GM21367 (cell line): ENCODE measurements at regions not wholly inside any gene's neighbourhood (a gene's known extent, or its start where the extent isn't known, plus 50 kb on each side); places are given as distances from the start of the nearest gene placed in this dataset.

ENCODE experiments used
- ATAC-seq: cut with Tn5 transposase; IDR thresholded peaks from one replicate; pipeline ENCODE4 v1.9.1; 2021; ENCODE audit not compliant: unreplicated experiment

DNA sequence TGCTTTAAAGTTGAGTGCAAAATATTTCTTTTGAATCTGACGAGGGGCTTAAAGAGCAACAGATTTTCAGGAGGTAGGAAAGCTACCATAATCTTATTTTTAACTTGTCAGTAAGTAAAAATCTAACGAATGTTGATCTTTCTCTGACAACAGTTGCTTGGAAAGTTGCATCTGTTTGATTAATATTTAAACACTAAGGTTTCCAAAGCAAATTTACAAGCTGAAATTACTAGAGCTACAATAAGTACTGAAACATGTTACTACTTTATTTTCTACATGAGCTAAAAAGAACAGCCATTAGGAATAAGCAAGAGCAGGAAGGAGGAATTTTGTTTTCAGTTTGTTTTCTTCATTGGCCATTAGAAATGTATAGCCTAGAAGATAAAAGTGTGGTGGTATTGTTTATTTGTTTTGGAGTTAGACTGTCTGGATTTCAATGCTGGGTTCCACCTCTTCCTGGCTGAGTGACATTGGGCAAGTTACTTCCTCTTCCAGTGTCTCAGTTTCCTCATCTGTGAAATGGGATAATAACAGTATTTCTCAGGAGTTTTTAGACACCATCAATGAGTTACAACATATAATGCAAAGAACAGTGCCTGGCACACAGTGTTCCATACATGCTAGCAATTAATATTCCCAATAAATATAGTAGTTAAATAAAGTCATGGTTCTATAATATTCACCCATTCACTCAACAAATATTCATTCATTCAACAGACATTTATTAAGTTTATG is 87.9 kb upstream of the FLRT2 start:
- ATAC-seq = no peak

GRCh38 chr14:85442996-85443395 is 86.9 kb upstream of the FLRT2 start:
- no peak for ATAC-seq

DNA sequence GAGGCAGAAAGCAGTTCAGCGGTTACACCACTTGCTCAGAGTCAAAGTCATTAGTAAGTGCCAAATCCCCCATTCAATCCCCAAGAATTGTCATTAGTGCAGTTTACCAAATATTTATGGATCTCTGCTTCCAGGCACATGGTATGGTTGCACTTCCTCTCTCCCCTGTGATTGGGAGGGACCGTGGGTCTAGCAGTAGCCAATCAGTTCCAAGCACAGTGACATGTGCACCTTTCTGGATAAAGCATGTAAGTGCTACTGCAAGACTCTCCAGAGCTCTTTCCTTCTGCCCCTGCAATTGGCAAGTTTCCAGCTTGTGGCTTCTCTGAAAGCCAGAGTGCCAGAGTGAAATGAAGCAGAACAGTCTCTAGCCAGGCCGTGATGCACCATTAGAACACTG is 85.3 kb upstream of the FLRT2 start:
- ATAC-seq = no peak

DNA sequence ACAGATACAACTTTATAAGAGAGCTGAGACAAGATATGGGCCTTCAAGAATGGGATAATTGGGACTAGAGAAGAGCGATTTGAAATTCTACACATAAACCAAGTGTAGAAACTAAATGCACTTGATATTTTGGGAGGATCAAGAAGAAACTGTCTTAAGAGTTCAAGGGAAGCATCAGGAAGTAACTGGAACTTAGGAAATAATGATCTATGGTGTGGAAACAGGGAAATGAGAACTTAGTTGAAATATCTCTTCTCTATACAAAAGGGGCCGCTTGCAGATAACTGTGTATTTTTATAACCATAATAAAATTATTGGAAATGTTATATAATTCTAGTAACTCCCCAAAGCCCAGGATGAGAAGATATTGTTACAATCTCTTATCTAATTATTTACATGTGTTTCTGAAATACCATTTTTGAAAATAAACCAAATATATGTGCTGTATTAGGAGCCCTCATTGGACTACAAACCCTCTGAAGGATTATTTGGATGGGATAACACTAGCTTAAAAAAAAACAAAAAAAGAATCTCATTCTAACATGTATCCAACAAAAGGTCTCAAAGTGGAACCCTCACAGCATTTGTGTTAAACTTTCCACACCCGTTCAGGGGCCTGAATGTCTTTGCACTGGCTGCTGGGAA is 84.7 kb upstream of the FLRT2 start:
- ATAC-seq = no peak

- ATAC-seq = no peak
Observed at GRCh38 chr14:85447883-85448282, 82.1 kb upstream of the FLRT2 start.

GRCh38 chr14:85451421-85451820 is 78.5 kb upstream of the FLRT2 start:
- ATAC-seq = no peak

DNA sequence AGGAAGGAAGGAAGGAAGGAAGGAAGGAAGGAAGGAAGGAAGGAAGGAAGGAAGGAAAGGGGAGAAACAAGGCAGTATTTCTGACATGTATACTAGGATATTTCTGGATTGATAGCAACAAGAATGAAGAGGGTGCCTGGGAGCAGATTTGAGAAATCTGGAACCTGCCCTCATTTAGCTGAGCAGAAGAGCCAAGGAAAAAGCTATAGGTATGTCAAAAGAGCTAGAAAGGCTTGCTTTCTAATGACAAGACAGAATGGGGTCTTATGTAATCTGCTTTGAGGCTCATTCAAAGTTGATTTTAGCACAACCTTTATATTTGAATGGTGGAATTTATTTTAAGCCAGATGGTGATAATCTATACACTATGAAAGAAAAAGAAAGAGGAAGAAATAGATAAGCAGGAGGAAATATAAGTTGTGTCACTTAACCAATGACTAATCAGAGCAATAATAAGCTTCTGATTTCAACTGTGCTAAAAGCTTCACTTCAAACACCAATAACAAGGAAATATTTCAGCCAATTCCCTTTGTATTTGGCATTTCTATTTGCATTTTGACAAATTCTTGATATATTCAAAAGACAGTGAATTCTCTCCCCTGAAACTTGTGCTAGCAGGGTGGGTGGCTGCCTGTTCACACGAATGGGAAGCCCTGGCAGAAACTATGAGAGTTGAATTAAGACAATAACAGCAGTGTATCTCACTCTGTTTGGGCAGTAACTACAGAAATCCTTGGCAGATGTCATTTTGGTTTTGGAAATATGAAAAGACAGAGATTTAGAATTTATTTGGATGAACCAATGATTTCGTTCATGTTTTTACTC is 76.3 kb upstream of the FLRT2 start:
- no peak for ATAC-seq

DNA sequence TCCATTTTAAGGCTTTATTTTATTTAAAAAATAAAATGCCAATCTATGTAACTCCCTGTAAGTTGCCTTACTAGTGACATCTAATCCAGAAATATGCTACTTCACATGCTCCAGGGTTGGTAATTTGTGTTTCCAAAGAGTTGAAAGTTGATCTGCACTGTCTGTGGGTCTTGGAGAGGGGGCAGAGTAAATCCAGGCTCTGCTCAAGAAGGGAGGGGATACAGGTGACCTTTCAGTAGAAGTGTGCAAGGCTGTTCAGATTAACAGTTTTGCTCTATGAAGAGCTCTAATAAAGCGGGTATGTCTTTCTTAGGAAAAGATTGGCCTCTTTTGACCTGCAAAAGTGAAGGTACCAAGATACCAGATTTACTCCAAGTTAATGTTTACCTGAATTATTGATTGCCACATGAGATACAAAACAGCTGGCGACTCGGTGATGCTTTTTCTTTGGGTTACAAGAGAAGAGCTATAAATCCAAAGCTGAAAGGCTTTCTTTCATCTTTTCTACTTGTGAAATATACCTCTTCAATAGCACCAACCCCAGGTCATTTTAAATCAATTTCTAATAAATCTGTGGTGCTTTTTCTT is 75.6 kb upstream of the FLRT2 start:
- no peak for ATAC-seq

DNA sequence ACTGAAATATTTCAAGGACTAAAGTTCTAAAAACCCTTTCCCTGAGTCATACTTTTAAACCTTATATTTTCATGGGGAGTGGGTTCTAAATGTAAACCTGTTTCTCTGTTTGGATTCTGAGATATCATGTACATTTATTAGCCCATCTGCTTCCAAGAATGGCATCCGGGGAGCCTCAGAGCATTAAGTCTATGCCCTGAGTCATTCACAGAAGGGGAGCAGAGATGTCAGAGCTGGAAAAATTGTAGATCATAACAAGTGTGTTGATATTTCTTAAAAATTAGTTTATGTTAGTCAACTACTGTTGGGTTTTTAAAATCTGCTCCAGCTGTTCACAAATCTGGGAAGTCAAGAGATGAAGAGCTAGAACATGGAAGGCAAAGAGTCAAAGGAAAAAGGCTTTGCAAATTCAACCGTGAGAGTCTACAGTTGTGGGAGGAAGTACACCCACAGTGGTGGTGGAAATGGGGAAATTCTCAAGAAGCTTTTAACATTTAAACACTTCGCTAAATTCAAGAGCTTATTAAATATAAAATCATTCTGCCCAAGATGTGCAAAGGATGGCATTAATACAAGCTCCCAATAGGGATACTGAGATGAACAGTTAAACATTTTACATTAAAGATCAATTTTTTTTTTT is 70.5 kb upstream of the FLRT2 start:
- ATAC-seq = no peak

GRCh38 chr14:85461432-85462133 is 68.4 kb upstream of the FLRT2 start:
- ATAC-seq = no peak

DNA sequence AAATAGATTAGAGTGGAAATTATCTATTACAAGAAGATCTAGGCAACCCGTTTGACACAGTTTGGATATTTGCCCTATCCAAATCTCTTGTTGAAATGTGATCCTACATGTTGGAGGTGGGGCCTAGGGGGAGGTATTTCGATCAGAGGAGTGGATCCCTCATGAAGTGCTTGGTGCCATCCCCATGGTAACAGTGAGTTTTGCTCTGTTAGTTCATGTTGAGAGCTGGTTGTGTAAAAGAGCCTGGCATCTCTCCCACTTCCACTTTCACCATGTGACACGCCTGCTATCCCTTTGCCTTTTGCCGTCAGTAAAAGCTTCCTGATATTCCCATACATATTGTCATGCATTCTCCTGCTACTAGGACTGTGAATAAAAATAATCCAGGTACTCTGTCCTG is 66.4 kb upstream of the FLRT2 start:
- ATAC-seq = no peak

DNA sequence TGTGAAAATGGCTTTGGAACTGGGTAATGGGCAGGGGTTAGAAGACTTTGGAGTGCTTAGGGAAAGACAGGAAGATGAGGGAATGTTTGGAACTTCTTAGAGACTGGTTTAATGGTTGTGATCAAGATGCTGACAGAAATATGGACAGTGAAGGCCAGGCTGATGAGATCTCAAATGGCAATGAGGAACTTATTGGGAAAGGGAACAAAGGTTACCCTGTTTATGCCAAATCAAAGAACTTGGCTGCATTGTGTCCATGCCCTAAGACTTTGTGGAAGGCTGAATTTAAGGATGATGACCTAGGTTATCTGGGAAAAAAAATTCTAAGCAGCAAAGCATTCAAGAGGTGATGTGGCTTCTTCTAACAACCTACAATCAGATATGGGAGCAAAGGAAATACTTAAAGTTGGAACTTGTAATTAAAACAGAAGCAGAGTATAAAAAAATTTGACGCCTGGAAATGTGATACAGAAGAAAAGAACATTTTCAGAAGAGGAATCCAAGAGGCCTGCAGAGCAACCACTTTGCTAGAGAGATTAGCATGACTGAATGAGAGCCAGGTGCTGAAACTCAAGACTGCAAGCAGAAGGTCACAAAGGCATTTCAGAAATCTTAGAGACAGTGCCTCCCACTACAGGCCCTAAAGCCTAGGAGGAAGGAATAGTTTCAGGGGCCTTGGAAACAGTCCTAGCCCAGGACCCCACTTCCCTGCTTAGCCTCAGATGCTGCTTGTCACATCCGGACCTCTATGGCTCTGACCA is 65.6 kb upstream of the FLRT2 start:
- no peak for ATAC-seq

DNA sequence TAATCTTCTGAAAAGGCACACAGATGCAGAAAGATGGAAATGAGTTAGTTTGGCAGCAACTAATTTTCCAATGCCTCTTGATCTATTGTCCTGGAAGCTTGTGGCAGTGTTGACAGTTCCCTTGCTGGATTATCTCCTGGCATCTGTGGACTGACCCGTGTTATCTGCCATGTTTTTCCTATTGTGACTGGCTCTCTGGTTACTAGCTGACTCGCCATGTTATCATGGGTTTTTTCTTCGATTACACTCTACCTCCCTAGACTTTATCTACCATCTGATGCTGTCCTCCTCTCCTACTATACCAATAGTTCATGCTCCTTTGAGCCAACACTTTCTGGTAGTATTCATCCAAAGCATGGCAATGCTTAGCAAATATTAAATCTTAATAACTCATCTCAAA is 63.3 kb upstream of the FLRT2 start:
- no peak for ATAC-seq

DNA sequence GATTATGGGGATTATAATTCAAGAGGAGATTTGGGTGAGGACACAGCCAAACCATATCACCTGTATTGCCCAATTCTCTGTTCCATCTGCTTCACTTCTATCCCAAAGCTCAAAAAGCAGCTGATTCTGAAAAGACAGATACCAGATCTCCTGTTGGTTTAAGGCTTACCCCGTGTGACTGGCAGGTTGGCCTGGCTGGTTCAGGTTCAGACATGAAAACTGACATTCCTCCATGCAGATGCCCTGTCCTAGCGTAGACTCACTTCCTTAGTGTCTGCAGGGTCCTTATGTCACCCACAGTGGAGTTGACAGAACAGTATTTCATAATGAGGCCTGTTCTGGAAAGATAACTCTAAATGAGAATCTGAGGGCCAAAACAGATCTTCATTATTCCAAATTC is 61.1 kb upstream of the FLRT2 start:
- ATAC-seq = no peak

DNA sequence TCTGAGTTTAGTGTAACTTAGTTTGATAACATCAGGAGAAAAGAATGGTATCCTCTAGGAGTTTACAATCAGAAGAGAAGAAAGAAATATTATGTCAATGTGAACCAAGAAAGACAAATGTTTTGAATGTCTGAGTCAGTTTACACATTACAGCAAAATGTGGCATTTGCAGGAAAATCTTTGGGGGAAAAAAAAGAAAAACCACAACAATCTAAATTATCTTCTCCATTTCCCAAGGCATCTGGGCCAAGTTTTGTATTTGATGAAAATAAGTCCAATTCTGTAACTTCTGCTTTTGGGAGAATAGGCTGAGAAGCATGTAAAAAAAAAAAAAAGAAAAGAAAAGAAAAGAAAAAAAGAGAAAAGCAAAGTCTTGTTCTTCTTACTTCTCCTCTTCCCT is 58.8 kb upstream of the FLRT2 start:
- no peak for ATAC-seq

- ATAC-seq = no peak
Observed at GRCh38 chr14:85471744-85472143, 58.2 kb upstream of the FLRT2 start.

DNA sequence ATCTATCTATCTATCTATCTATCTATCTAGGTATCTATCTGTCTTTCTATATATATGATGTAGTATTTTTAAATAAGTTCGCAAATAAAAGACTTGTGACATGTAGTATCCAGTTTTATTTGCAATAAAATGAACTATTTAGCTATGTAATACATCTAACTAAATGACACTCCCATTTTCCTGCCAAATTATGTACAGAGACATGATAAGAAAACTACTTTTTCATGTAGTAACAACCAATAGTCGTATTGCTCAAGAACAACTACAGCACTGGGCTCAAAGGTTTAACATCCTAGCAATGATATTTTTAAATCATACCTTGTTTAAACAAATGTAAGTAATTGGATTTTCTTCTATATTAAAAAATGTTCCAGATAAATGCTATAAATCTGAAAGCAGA is 55.5 kb upstream of the FLRT2 start:
- ATAC-seq = no peak

DNA sequence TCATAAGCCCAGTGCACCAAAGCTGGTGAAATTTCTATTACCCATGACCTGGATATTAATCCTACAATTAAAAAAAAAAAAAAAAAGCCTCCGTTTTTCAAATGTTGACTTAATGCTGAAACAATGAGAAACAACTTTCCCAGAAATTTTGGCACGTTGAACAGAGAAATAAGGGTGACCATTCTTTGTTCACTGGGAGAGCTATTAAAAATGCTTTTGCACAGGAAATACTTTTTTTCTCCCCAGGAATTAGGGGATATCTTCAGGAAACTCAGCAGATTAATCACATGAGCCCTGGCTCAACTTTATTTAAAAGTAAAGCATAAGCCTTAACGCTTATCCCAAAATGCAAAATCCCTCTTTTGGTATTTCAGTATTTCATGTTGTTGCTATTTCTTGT is 54.8 kb upstream of the FLRT2 start:
- ATAC-seq = no peak

- ATAC-seq = no peak
Observed at GRCh38 chr14:85479306-85479705, 50.6 kb upstream of the FLRT2 start.

DNA sequence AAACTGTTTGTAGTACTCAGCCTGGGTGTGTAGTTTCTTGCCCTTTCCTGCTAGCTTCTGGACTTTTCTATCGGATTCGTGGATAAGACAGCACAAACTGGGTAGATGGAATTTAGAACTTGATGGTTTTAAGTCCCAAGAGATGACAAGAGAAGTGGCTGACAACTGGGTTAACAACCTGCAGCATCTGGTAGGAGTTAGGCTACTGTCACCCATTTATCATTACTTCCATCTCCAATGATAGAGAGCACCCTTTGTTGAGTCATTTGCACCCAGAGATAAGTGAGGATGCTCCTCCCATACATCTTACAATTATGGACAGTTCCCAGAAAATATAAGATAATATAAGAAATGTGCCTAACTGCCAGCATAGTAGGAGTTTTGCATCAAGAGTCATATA is 50.2 kb upstream of the FLRT2 start:
- no peak for ATAC-seq
